Limb (tissue), 2 donors: ENCODE measurements at regions not wholly inside any gene's neighbourhood (a gene's known extent, or its start where the extent isn't known, plus 50 kb on each side); places are given as distances from the start of the nearest gene placed in this dataset.
"Not testable (repeated sequence)": the region's sequence is repeated elsewhere in the genome, so short reads cannot be mapped to it uniquely, and the experiment has no call there.

Source experiments
- DNase-seq, 2 donors: peaks; one replicate each; pipeline ENCODE4 v3.0.0-alpha.2; 2016; ENCODE audit errors: extremely low spot score in 2 of 2

DNA sequence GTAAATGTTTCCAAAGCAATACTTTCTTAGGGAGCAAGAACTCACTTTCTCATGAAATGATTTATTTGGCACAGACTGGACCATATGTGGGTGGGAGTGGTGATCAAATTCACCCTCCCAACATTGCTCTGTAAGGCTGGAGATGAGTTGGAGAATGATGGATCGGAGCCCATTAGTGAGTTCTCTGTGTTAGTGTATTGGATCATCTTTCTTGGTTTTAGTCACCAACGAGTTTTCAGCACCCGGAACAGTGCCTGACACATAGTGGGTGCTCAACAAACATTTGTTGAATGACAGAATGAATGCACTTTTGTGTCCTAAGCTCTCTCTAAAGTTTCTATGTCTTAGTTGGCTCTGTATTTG lies 104.5 kb upstream of the FAM20A start:
- no peak for DNase-seq

DNA sequence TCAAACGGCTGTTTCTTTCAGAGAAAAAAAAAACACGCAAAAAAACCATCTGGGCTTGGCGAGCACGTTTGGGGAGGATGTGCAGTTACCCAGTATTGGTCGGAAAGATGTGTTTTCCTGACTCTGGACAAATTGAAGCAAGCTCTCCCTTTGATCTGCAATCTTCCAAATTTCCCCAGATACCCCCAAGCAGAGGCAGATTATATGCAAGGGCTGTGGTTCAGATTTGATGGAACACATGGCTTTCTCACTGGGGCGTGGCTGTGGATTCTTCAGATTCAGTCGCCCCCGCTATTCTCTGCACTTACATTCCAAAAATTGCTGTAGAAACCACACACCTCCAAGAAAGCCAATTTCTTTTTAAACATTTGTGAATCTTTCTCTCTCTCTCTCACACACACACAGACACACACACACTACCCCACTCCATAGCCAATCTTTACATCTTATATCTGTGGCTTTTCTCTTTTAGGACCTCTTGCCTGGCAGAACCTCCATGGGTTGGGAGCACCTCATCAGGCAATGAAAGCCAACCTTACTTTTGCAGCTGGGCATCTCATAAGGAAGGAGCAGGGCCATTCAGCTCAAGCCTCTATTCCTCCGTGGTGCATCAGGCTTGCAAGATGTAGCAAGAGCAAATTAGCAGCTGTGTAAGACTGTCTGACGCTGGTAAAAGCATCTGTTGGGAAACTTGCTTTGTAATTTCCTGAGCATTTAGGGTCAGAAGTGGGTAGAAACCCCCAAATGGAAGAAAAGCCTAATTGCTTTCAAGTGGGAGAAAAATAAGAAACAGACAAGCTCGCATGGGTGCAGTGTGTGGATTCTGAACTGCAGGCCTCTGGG lies 103.9 kb upstream of the FAM20A start:
- peak in 1 of 2 donors; percentile 46 for DNase-seq

DNA sequence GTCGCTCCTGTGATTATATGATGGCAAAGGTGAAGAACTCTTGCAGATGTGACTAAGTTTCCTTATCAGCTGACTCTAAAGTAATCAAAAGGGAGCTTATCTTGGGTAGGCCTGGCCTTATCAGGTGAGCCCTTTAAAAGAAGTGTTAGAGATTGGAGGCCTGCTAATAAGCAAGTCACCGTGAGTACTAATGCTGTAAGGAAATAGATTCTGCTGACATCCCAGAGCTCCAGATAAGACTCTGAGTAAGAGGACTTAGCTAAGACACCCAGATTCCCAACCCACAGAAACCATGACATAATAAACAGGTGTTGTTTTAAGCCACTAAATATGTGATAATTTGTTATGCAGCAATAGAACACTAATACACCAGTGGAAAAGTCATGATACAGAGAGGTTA lies 99.9 kb upstream of the FAM20A start:
- no peak for DNase-seq

DNA sequence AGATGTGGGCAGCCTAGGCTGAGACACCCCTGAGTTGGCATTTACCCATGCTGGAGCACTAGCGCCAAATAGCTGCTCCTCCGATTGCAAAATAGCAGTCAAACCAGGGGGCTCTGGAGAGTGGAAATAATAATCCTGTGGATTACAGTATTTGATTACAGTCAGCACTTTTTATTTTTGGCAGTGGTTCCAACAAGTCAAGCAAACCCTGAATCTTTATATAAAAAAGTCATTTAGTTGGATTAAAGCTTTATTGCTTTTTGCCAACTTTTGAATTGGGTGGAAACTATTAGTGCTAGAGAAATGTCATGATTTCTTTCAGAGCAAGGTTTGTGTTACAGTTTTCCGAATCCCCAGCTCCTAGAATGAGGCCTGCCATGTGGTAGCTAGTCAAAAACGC lies 99.3 kb upstream of the FAM20A start:
- peak in 1 of 2 donors; percentile 34 for DNase-seq

DNA sequence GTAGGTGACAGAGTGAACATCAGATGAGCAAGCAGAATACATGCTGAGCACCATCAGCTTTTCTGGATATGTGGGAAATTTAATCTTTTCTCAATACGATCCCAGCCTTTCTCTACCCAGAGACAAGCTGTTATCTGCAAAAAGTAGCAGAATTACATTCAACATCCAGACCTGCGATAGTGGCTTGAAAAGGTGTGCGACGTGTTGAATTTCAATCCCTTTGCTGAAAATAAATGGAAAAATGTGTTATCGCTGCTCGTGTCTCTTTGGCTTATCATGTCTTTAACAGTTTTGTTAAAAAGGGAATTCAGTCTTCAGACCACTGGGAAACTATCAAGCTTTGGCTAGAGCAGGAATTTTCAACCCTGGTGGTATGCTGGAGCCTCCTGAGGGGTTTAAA lies 98.8 kb upstream of the FAM20A start:
- DNase-seq: no peak

DNA sequence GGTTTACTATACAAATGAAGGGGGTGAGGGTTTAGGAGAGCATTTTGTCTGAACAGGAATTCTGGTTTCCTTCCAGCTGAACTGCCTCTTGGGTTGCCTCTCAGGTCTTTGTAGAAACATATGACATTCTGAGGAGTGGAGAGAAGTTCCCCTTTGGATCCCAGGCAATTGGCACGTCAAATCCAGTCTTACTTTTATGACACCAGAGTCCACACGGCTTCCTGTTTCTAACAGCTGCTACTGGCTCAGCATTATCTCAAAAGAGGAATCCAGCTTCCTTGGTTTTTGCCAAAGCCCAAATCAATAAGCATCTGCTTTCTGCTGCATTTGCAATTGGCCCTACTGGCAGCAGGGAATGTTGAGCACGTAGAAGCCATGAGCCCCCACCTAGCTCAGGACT lies 97.6 kb upstream of the FAM20A start:
- DNase-seq: peak in 1 of 2 donors; percentile 38

DNA sequence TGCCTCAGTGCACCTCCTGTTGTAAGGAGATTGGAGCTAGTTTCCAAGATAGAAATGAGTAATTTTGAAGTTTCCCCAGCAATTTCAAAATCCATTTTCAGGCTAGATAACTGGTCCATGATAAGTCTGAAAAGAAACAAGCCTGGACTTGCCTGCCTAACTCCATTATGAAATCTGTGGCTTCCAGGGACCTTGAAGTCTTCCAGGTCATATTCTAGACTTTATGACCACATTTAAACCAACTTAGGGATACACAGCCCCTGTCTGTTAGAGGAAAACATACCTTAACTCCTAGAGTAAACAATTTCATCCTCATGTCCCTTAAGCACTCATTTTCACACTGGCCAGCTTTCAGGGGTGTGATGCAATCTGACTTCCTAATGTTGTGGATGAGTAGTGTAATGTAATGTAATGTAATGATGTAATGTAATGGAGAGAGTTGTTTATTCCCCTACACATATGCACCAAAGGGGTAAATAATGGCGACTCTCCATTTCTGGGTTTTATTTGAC lies 96.7 kb upstream of the FAM20A start:
- DNase-seq: no peak

DNA sequence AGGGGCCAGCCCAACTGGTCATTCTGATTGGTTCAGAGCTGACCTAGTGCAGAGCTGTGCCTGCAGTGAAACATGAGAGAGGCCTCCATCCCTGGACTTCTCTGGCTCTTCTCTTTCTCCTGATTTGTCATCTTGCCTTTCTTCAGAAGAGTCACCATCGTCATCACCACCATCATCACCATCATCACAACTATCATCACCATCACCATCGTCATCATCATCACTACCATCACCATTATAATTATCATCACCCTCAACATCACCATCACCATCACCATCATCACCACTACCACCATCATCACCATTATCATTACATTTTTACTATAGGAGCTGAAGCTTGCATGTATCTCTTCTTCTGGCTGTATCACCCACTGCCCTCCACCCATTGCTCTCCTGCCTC lies 94.5 kb upstream of the FAM20A start:
- DNase-seq: no peak

DNA sequence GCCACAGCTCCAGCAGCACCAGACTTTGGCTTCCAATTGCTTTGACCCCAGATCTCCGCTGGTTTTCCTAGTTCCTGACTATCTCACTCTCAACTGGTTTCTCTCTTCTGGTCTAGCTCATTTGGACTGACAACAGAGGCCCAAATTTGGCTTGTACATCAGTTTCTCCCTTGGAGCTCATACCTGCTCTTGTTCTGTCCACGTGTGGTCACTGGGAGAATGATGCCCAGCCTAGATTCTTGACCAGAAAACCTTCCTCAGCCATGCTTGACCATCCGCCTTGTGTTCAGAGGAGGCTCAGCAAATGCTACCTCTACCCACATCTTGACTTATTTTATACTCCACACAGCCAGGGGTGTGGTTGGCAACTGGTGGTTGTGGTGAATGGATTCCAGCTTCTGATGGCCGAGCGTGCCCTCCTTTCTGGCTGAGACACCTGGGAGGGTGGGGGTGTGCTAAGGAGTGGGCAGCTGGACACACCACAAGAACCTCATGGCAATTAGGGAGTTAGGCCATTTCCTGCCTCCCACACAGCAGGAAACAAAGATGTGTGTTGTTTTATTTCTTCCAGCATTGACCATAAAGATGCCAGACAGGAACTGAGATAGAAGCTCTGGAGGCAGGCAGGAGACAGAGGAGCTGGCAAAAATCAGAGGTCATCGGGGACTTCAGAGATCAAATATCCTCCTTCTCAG lies 93.8 kb upstream of the FAM20A start:
- no peak for DNase-seq

DNA sequence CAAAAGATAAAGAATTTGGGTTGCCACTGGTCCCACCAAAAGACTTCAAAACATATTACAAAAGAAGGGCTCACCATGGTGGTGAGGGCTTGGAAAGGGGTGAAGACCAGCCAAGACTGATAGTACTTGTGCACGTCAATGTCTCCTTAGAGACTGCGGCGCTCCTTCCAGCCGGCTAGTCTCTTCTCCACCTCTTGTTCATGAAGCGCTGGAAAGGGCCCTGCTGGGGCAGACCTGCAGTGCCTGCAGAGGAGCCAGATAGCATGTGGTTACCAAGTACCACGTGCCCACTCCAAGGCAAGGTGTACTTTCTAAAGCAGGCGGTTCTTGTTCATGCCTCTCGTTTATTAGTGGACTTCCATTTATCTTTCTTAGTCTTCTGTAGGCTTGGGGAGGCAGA lies 92.7 kb upstream of the FAM20A start:
- DNase-seq: no peak

DNA sequence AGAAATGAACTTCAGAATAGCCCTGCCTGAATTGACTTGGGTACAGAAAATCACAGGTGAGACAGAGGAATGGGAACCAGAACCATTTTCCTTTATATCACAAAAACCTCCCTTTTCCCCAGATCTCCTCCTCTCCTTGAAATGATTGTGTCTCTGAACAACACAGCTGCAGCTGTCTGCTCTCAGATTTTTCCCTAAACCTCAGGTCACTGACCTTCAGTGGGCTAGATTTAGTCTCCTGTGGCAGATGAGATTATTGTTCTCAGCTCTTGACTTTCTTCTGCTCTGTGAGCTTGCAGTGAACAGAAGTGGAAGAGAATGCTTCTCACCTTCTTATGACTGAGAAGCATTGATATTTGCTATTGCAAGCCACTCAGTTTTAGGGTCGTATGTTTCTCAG lies 92.3 kb upstream of the FAM20A start:
- DNase-seq: no peak

DNA sequence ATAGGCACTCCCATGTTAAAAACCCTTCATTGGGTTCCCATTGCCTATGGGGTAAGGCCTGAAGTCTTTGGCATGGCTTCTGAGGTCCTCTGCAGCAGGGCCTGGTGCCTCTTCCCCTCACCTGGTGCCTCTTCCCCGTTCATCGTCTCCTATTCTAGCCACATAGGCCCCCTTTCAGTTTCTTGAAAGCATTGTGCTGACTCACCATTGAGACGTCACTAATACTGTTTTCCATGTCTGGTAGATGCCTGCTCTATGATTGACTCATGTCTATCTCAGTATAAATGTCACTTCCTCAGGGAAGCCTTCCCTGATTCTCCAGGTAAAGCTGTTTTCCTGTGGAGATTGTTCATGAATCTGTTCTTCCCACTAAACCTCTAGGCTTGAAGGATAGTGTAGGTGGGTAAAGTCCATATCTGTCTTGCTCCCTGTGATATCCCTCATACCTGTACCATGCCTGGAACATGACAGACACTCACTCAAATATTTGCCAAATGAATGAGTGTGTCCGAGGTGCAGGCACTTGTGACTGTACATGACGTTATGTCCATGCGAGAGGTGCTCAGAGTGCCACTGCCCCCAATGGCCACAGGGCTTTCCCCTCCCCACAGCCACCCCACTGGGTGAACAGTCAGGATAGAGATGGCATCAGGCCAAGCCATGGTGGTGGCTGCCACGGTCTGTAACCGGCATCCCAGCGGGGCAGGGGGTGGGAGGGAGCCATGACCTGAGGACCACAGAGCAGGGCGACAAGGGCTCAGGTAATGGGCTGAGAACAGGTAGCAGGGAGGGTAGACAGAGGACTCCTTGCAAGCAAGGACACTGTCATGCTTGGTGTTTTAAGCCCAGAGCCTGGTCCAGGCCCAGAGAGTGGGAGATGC lies 85.2 kb upstream of the FAM20A start:
- DNase-seq: no peak

DNA sequence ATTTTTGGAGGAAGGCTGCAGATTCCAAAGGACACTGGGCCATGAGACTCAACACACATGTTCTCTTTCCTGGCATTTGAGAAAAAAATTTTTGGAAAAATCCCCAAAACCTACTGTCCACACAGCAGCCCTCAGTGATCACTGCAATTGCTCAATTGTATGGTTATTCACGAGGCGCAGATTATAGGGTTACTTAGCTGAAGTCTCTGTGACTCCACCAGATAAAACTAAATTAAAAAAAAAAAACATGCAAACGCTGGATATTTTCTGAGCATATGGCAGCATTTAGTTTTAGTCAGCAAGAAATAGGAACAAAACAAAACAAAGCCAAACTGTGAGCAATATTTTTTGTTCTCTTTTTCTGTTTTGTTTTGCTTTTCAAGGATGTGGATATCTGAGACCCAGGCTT lies 83.8 kb upstream of the FAM20A start:
- DNase-seq: no peak

DNA sequence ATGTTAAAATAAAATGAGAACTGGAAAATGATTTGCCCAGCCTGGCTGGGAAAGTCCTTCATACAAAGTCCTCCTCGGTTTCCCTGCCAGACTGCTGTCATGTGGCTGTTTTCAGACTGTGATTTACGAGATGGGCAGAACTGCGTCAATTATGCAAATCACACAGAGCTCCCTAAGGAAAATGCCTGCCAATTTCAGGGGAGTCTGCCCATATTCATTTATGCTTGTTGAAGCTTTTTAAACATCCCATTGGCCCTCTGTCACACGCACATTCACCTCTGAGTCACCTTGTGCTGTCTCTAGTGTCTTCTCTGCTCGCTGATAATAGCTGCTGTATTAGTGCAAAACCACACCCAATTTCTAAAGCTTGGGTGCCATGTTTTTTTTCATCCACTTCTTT lies 81.7 kb upstream of the FAM20A start:
- no peak for DNase-seq

DNA sequence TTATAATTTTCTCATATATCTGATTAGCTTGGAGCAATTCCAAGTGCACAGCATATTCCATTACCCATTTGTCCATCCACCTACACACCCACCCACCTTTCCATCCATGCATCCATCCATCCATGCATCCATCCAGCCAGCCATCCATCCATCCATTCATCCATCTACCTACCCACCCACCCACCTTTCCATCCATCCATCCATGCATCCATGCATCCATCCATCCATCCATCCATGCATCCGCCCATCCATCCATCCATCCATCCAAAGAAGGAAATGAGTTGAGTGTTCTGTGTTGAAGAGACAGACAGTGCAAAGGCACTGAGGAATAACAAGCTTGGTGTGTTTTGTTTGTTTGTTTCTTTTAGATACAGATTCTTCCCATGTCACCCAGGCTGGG lies 78.7 kb upstream of the FAM20A start:
- DNase-seq: no peak

DNA sequence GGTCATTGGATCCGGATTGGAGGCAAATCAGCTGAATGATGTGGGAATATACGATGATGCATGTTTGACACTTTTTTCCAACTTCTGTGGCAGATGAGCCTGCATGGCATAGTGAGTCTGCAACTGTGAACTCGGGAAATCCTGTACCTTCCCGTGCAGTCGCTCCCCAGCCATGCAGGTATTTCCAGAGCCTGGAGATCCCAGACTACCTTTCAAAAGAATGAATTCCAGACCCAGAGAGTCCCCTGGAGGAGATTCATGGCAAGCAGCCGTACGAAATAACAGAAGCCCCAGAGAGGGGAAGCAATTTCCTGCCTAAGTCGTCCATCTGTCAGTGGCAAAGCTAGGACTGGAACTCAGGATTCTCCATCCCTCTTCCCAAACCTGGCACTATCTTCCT lies 75.7 kb upstream of the FAM20A start:
- no peak for DNase-seq

DNA sequence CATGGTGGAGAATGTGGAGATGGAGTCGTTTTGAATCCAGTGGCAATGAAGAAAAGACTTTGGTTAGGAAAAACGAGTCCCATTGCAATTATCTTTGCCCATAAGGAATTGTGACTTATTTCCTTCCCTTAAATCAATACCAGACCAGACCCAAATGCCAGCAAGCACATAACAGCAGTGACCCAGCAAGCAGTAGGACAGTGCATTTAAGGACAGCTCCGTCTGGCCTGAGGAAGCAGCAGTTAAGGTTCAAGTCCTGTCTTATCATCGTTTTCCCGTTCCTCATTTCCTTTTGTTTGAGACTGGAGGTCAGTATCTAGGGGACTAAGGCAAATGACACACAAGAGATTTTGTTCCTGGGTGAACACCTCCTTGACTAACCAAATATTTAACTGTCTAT lies 74.6 kb upstream of the FAM20A start:
- DNase-seq: no peak

DNA sequence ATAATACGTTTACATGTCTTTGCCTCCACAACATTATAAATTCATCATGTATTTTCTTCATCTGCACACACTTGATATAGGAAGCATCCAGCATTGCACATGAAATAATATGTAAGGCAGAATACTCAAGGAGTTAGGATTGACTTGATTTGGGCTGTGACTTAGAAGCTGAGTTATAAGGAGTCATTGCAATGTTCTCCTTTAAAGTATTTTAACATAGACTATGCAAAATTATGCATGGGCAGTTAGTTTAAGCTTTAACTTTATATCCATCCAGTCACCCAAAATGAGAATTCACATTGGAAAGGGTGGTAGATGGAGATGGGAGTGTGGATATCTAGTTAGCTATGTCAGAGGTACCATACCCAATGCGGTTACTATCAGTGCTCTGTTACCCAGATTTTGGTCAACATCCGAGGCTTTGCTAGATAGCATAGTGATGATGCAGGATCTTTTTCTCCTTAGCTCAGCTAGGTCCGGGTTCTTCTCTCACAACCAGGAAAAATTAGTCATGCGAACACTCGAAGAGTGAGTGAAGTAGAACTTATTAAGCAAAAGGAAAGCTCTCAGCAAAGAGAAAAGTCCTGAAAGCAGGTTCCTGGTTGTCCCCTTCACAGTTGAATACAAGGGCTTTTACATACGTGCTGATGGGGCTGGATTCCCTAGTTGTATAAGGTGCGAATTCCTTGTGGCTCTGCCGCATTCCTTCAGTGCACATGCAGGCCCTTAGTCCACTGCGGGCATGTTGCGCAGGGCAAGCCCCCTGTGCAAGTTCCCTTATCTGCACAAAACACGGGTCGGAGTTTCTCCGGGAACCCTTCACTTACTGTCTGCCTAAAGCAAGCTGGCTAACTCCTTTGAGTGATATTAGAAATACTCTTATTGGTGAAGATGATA lies 73.1 kb upstream of the FAM20A start:
- no peak for DNase-seq

DNA sequence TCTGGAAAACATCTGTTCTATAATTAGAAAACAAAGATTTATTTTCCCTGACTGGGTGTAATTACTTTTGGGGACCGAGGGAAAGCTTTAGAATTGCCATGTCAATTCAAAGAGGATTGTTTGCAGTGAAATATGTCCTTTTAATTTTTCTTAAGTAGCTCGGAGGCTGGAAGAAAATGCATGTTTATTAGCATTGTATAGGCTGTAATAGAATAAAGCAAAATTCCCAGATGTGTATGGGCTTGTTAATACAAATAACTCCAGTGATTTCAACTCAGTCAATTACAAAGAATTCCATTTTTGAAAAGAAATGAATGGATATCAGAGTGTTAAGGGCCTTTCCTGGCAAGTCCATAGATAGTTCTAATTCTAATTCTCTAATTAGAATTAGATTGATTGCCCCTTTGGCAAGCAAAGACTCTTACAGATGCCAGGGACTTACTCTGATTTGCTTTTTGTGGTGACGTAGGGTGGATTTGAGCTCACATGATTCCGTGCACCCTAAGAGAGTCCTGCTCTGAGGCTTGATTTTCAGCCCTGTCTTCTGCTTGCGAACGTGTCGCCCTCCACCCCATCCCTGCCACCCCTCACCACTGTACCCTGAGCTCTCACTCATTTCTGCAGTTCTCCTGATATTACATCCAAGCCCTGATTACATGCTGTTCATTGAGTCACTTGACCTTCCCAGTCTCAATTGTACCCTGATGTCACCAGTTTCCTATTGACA lies 70.0 kb upstream of the FAM20A start:
- DNase-seq: no peak

DNA sequence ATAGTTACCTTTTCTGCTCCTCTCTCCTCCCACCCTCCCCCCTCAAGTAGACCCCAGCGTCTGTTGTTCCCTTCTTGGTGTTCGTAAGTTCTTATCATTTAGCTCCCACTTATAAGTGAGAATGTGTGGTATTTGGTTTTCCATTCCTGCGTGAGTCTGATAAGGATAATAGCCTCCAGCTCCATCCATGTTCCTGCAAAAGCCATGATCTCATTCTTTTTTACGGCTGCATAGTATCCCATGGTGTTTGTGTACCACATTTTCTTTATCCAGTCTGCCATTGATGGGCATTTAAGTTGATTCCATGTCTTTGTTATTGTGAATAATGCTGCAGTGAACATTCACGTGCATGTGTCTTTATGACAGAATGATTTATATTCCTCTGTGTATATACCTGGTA lies 65.3 kb upstream of the FAM20A start:
- DNase-seq: not testable (repeated sequence)
